GM12873 (cell line): ENCODE measurements at regions not wholly inside any gene's neighbourhood (a gene's known extent, or its start where the extent isn't known, plus 50 kb on each side); places are given as distances from the start of the nearest gene placed in this dataset.

Source experiments
- CTCF ChIP-seq: IDR thresholded peaks from 2 replicates; pipeline ENCODE4 v1.5.1; 2012; ENCODE audit warnings: low read depth, mild to moderate bottlenecking, moderate library complexity, low read length, control low read depth; ENCODE audit not compliant: insufficient read depth; ENCODE audit errors: missing control alignments

GRCh38 chr6:137717074-137718073 is 149.7 kb upstream of the TNFAIP3 start:
- no peak for TF ChIP-seq CTCF

- TF ChIP-seq CTCF, result no peak
These were observed 144.2 kb upstream of the TNFAIP3 start for GRCh38 chr6:137722749-137723272.

- TF ChIP-seq CTCF, result no peak
These were observed 143.6 kb upstream of the TNFAIP3 start for GRCh38 chr6:137723273-137724017.

GRCh38 chr6:137724018-137724403 is 143.0 kb upstream of the TNFAIP3 start:
- TF ChIP-seq CTCF, result no peak

GRCh38 chr6:137724495-137725211 is 142.4 kb upstream of the TNFAIP3 start:
- no peak for TF ChIP-seq CTCF

GRCh38 chr6:137725949-137726348 is 141.1 kb upstream of the TNFAIP3 start:
- TF ChIP-seq CTCF, result no peak
